ENCODE measurements at regions not wholly inside any gene's neighbourhood (a gene's known extent, or its start where the extent isn't known, plus 50 kb on each side); places are given as distances from the start of the nearest gene placed in this dataset.

DNA sequence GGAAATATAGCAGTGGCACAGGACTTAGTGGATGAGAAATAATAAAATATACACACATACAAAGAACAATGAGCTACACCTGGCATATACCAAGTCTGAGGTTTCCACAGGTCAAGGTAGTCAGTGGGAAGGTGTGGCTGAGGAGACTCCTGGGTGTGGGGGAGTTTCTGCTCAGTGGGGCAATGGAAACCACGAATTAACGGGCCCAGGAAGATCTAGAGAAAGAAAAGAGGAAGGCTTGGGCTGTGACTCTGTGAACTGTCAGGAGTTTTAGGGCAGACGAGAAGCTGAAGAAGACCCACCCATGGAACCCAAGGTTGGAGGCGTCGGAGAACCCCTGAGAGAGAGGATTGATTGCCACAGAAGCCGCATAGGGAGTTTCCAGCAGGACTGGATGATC is 196.5 kb downstream of the HERPUD2 start:
- no peak for DNase-seq

GRCh38 chr7:35495844-35496243 is 199.1 kb downstream of the HERPUD2 start:
- no peak for DNase-seq

DNA sequence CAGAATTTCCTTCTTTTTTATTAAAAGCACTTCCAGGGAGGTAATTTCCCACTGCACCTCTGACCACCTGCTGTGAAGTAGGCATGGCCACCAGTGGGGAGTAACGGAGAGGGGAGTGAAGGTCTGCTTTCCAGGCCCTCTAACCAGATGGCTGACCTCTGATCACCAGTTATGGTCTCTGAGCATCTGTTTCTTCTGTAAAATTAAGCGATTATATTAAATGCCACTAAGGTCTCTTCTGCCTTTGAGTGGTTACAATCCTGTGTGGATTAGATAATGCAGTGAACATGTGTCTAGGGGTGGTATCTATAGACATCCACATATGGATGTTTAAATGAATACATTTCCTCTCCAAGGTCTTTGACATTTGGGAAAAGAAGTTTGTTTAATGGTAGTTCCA is 199.6 kb downstream of the HERPUD2 start:
- no peak for DNase-seq

GRCh38 chr7:35494407-35494806 is 200.5 kb downstream of the HERPUD2 start:
- DNase-seq: no peak

- no peak for DNase-seq
Measured at GRCh38 chr7:35492451-35493175, 202.3 kb downstream of the HERPUD2 start.

DNA sequence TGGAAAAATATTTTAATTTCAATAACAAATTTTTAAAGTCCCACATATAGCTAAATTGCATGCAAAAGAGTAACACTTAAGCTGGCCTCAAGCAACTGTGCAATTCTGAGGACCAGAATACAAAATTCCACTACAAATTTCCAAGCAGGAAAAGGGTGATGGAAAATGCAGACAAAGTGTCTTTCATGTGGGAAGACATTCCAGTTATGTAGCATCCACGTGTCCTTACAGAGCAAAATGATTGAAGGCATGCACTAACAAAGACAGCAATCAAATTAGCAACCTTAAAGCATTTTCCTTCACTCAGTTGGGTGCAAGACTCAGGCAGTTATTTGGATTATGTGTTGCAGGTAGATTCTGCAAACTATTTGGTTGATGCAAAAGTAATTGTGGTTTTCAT is 203.7 kb downstream of the HERPUD2 start:
- no peak for DNase-seq

- DNase-seq: no peak
Measured at GRCh38 chr7:35487841-35488240, 207.1 kb downstream of the HERPUD2 start.

- DNase-seq: no peak
Measured at GRCh38 chr7:35487402-35487801, 207.5 kb downstream of the HERPUD2 start.

DNA sequence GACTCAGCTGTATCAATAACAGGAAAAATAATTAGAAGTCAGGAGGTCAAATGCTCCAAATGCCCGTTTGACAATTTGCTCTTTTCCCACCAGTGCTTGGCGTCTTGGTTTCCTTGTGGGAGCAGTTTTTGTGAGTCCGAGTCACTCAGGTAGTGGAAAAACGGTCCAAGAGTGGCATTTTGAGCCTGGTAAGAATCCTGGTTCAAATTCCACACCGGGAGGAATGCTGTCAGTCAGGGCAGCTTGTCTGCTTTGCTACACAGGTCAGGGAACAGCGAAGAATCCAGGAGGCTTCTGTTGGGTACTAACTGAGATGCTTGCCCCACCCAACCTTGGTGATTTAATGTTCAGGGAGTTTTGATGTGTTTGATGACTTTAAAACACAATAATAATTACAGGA is 209.5 kb downstream of the HERPUD2 start:
- DNase-seq: no peak

DNA sequence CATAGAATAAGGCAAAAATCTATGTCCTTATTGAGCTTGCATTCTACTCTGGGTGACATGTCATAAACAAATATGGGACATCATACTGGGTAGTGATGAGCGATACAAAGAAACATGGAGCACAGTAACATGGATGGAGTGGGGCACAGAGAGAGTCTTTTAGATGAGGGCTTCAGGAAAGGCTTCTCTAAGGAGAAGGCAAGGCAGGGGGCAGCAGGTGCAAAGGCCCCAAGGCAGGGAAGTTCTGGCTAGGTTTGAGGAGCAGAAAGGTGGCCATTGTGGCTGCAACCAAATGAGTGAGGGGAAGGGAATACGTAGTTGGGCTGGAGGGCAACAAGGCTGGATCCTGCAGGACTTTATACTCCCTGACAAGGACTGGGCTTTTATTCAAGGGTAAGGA is 211.4 kb downstream of the HERPUD2 start:
- no peak for DNase-seq

GRCh38 chr7:35482231-35482630 is 212.7 kb downstream of the HERPUD2 start:
- DNase-seq: no peak

DNA sequence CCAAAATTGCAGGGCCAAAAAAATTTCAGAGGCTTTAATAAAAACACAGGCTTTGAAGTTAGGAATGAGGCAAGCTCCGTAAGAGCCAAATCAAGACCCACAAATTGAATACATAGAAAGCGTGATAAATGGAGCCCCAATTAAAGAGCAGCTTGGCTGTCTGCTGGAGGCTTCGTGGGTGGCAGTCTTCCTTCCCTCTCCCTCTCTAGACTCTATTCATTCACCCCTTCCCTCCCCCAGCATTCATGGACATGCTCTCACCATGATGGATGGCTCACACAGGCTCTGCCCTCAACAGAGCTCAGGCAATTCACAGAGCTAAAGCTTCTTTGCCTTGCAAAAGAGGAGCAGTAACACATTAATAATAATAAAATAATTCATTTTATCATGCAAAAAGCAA is 214.1 kb downstream of the HERPUD2 start:
- no peak for DNase-seq

- no peak for DNase-seq
Measured at GRCh38 chr7:35477609-35478008, 217.3 kb downstream of the HERPUD2 start.

GRCh38 chr7:35474100-35474499 is 220.2 kb upstream of the TBX20 start:
- no peak for DNase-seq

GRCh38 chr7:35468606-35469005 is 214.7 kb upstream of the TBX20 start:
- DNase-seq: no peak

GRCh38 chr7:35467456-35467978 is 213.6 kb upstream of the TBX20 start:
- no peak for DNase-seq

- DNase-seq: no peak
Measured at GRCh38 chr7:35465791-35466336, 212.0 kb upstream of the TBX20 start.

DNA sequence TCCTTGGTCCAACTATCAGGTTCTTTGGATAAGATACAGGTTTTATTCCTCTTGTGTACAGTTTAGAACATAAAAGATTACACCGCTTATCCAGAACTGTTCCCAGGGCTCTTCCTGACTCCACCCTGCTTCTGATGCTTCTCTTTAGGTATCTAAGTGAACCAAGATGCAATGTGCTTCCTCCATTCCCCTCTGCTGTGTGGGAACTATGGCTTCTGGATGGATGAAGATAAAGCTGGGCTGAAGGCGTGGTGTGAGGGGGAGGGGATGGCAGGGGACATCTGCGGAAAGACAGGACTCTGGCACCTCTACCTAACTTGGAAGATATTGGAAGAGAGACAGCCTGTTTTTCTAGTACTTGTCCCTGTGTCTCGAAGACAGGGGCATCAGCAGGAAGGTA is 209.9 kb upstream of the TBX20 start:
- DNase-seq: no peak

- DNase-seq: no peak
Measured at GRCh38 chr7:35463176-35463700, 209.3 kb upstream of the TBX20 start.

- DNase-seq: no peak
Measured at GRCh38 chr7:35454575-35455385, 200.9 kb upstream of the TBX20 start.

DNA sequence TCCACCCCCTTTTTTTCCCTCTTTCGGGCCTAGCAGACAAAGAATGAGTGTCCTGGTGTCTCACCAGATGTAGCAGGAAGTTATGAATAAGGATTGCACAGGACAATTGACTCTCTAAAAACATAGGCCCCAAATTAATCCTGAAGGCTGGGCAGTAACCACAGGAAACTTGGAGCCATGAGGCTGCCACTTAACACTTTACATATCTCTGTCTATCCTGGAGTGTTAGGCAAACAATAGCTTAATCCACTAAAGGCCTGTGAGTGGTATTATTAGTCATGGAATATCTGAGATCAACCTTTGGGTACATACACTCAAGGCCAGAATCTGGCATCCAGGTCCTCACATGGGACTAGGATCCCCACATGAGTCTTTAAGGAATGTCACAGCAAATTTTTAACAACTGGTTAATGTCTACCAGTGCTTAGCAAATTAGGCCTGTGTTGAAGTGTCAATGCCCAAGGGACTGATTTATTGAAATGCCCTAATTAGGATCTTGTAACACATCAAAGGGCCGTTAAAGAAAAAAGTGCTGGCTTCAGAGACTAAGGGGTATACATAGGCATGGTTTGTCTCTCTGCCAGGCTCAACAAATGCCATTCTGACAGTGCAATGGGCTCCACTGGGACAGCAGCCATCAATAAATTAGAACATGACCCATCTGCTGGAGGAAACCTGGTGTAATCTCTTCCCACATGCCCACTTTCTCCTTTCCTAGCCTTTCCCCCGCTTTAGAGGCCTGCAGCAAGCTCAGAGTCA is 196.7 kb upstream of the TBX20 start:
- DNase-seq: no peak

DNA sequence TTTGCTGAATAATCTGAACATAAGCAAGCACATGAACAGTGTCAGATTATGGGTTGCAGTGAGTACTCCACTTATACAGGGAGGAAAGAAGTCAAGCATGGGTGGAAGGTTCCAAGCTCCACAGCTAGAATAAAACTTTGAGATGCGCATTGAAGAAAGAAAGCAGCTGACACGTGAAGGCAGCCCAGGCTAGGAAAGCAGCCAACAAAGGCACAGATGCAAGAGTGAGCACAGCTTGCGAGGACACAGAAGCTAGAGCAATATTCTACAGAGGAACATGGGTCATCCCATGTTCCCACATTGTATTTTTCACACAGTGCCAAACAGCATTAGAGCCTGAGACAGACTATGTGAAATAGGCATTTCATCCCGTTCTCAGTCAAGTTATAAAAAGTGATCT is 194.6 kb upstream of the TBX20 start:
- DNase-seq: no peak

DNA sequence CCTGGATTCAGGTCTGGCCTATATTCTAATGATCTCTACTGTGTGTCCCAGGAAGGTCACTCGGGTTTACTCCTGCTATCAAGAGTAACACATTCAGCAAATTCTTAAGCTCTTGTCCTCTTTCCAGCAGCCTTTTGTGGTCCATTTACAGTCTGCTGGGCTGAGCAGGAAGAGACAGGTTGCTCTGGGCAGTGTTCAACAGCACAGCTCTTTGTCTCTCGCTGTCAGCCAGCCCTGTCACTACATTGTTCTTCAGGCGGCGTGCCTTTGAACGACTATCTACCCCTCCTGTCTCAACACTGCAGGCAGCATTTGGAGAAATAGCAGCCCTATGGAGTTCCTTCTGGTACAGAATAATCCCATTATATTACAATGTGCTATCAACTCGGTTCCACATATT is 192.2 kb upstream of the TBX20 start:
- no peak for DNase-seq
